Hematopoietic multipotent progenitor cell treated with erythropoietin and hydrocortisone succinate and interleukin-3 and kit ligand, for 6 days (in vitro differentiated cells): ENCODE measurements at regions not wholly inside any gene's neighbourhood (a gene's known extent, or its start where the extent isn't known, plus 50 kb on each side); places are given as distances from the start of the nearest gene placed in this dataset.

Experiments used
- DNase-seq: peaks from one replicate; pipeline ENCODE4 v3.0.0-alpha.2; 2015

GRCh38 chr17:77899498-77899897 lies 59.0 kb upstream of the TNRC6C start:
- DNase-seq = no peak

GRCh38 chr17:77901481-77901880 lies 57.0 kb upstream of the TNRC6C start:
- no peak for DNase-seq

- no peak for DNase-seq
Measured at GRCh38 chr17:77905266-77905665, 53.2 kb upstream of the TNRC6C start.

- DNase-seq = no peak
Measured at GRCh38 chr17:77905766-77906165, 52.7 kb upstream of the TNRC6C start.

DNA sequence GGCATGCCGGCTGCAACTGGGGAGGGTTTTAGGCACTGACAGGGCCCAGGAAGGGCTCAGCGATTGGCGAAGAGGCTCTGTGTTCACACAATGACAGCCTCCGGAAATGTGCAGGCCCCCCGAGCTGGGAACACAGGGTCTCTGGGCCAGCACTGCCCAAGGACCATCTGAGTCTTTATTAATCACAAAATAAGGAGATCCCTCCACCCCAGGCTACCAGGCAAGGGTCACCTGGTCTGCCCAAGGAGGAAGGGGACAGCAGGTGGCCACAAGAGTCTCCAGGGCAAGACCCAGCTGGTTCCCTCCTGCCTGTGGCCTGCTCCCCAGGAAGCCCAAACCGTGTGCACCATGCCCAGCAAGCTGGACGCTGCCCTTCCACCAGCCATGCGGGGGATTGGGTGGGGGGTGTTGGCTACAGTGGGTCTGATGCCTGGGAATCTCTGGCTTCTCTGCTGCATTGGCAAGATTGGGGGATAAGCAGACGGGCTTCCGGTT lies 52.1 kb upstream of the TNRC6C start:
- DNase-seq = no peak

DNA sequence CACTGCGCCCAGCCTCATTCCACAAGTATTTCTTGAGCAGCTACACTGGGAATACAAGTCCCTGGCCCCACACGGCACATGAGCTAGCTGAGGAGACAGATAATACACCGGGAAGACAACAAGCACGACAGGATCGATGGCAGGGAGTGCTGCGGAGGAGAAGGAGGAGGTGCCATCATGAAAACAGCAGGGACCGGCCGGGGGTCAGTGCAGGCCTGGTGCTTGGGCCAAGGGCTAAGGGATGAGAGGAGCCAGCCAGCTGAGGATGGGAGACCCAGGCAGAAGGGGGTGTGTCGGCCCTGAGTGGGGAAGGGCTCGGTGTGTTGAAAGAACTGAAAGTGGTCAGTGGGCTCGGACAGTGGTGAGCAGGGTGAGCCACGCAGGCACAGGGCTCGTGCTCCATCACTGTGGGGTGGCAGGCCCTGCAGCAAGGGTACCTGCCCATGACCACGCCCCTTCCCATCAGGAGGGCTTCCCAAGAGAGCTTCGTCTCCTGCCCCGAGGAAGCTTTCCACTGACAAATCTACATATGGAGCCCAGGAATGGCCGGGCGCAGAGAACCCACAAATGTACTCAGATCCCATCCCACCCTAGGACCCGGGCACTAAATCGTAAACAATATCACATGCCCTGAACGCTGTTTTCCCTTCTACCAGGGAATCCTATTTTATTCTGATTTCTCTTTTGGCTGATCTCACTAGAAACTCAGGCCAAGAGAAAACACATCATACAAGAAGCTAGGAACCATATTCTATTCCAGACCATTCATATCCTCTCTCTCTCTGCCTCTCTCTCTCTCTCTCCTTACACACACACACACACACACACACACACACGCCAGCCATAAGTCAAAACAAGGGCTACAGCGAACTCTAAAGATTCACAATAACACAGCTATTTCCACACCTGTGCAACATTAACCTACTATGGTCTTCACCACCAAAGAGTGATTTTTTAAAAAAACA lies 50.7 kb upstream of the TNRC6C start:
- DNase-seq = no peak

DNA sequence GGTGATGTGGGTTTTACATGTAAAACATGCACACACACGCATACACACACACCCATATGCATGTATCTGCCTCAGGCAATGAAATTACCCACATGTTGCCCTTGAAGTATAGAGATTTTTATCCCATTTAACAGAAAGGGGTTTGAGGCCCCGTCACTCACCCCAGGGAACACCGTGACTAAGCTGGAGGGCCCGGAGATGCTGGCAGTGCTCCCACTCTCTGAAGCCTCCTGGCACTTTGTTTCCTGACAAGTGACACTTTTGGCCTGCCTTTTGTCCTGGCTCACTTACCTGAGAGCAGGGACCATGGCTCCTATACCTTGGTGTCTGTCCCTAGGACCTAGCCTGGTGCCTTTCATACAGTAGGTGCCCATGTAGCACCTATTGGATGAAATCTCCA lies 50.0 kb upstream of the TNRC6C start:
- DNase-seq = no peak
